Ishikawa (cell line): ENCODE measurements at regions not wholly inside any gene's neighbourhood (a gene's known extent, or its start where the extent isn't known, plus 50 kb on each side); places are given as distances from the start of the nearest gene placed in this dataset.

Source experiments
- CEBPB ChIP-seq: IDR thresholded peaks from 2 replicates; pipeline ENCODE4 v1.6.1; 2012
- CREB1 ChIP-seq: IDR thresholded peaks from 2 replicates; pipeline ENCODE4 v1.6.1; 2012; ENCODE audit warnings: low read depth
- EGR1 ChIP-seq: IDR thresholded peaks from 2 replicates; pipeline ENCODE4 v1.6.1; 2012
- EP300 ChIP-seq: IDR thresholded peaks from 2 replicates; pipeline ENCODE4 v1.6.1; 2012; ENCODE audit warnings: borderline replicate concordance
- FOXM1 ChIP-seq: IDR thresholded peaks from 2 replicates; pipeline ENCODE4 v1.6.1; 2012; ENCODE audit warnings: low read depth, borderline replicate concordance
- NFIC ChIP-seq: IDR thresholded peaks from 2 replicates; pipeline ENCODE4 v1.6.1; 2012
- RAD21 ChIP-seq: IDR thresholded peaks from 2 replicates; pipeline ENCODE4 v1.6.1; 2012; ENCODE audit warnings: low read depth
- TAF1 ChIP-seq: IDR thresholded peaks from 2 replicates; pipeline ENCODE4 v1.6.1; 2012; ENCODE audit warnings: low read depth, mild to moderate bottlenecking
- TCF12 ChIP-seq: IDR thresholded peaks from 2 replicates; pipeline ENCODE4 v1.6.1; 2012; ENCODE audit warnings: low read depth
- TEAD4 ChIP-seq: IDR thresholded peaks from 2 replicates; pipeline ENCODE4 v1.6.1; 2012
- YY1 ChIP-seq: IDR thresholded peaks from 2 replicates; pipeline ENCODE4 v1.6.1; 2012; ENCODE audit warnings: low read depth
- ZBTB7A ChIP-seq: IDR thresholded peaks from 2 replicates; pipeline ENCODE4 v1.6.1; 2012; ENCODE audit warnings: low read depth
- TF ChIP-seq, protein P1 (sequence below): IDR thresholded peaks from 2 replicates; pipeline ENCODE4 v1.6.1; 2012
- TF ChIP-seq, protein P2 (sequence below): IDR thresholded peaks from 2 replicates; pipeline ENCODE4 v1.6.1; 2012
- TF ChIP-seq, protein P3 (sequence below): IDR thresholded peaks from 2 replicates; pipeline ENCODE4 v1.6.1; 2012; ENCODE audit warnings: low read depth, mild to moderate bottlenecking

DNA sequence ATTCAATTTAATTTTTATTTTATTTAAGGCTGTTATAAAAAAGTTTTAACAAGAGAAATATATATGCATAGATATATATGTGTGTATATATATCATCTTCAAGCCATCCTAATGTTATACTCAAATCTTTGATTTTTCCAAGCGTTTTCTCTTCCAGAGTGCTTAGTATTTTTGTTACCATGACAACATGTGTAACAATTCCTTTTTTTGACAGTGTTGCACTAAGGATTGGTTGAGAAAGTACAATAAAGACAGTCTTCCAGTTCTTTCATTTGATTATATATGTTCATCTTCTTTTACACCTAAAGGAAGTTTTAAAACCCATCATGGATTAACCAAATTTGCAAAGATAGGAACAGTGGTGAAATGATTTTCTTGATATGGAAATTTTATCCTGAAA, 171.7 kb downstream of the KLF6 start:
- no peak for TF ChIP-seq ZBTB7A
- TF ChIP-seq, protein P1, sequence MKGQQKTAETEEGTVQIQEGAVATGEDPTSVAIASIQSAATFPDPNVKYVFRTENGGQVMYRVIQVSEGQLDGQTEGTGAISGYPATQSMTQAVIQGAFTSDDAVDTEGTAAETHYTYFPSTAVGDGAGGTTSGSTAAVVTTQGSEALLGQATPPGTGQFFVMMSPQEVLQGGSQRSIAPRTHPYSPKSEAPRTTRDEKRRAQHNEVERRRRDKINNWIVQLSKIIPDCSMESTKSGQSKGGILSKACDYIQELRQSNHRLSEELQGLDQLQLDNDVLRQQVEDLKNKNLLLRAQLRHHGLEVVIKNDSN, result no peak
- TF ChIP-seq FOXM1, result no peak
- TF ChIP-seq EP300, result no peak
- no peak for TF ChIP-seq TEAD4
- no peak for TF ChIP-seq NFIC
- no peak for TF ChIP-seq TAF1
- no peak for TF ChIP-seq YY1
- TF ChIP-seq, protein P2, sequence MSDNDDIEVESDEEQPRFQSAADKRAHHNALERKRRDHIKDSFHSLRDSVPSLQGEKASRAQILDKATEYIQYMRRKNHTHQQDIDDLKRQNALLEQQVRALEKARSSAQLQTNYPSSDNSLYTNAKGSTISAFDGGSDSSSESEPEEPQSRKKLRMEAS, result no peak
- TF ChIP-seq RAD21, result no peak
- TF ChIP-seq EGR1, result no peak
- TF ChIP-seq, protein P3, sequence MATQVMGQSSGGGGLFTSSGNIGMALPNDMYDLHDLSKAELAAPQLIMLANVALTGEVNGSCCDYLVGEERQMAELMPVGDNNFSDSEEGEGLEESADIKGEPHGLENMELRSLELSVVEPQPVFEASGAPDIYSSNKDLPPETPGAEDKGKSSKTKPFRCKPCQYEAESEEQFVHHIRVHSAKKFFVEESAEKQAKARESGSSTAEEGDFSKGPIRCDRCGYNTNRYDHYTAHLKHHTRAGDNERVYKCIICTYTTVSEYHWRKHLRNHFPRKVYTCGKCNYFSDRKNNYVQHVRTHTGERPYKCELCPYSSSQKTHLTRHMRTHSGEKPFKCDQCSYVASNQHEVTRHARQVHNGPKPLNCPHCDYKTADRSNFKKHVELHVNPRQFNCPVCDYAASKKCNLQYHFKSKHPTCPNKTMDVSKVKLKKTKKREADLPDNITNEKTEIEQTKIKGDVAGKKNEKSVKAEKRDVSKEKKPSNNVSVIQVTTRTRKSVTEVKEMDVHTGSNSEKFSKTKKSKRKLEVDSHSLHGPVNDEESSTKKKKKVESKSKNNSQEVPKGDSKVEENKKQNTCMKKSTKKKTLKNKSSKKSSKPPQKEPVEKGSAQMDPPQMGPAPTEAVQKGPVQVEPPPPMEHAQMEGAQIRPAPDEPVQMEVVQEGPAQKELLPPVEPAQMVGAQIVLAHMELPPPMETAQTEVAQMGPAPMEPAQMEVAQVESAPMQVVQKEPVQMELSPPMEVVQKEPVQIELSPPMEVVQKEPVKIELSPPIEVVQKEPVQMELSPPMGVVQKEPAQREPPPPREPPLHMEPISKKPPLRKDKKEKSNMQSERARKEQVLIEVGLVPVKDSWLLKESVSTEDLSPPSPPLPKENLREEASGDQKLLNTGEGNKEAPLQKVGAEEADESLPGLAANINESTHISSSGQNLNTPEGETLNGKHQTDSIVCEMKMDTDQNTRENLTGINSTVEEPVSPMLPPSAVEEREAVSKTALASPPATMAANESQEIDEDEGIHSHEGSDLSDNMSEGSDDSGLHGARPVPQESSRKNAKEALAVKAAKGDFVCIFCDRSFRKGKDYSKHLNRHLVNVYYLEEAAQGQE, result no peak
- no peak for TF ChIP-seq TCF12
- TF ChIP-seq CEBPB, result no peak
- TF ChIP-seq CREB1, result no peak

DNA sequence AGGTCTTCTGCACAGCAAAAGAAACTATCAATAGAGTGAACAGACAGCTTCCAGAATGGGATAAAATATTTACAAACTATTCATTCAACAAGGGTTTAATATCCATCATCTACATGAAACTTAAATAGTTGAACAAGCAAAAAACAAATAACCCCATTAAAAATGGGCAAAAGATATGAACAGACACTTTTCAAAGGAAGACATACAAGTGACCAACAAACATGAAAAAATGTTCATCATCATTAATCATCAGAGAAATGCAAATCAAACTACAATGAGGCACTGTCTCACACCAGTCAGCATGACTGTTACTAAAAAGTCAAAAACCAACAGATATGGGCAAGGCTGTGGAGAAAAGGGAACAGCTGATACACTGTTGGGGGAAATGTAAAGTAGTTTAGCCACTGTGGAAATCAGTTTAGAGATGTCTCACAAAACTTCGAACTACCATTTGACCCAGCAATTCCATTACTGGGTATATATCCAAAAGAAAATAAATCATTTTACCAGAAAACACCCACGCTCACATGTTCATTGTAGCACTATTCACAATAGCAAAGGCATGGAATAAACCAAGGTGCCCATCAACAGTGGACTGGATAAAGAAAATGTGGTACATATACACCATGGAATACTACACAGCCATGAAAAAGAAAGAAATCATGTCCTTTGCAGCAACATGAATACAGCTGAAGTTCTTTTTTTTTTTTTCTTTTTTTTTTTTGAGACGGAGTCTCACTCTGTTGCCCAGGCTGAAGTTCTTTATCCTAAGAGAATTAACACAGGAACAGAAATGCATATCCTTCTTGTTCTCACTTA, 172.6 kb downstream of the KLF6 start:
- TF ChIP-seq NFIC (no peak), CREB1 (no peak), FOXM1 (no peak), TEAD4 (no peak), YY1 (no peak), TCF12 (no peak), EGR1 (no peak), CEBPB (no peak), EP300 (no peak)
- TF ChIP-seq, protein P1, result no peak
- TF ChIP-seq, protein P2, result no peak
- TF ChIP-seq, protein P3, result no peak

DNA sequence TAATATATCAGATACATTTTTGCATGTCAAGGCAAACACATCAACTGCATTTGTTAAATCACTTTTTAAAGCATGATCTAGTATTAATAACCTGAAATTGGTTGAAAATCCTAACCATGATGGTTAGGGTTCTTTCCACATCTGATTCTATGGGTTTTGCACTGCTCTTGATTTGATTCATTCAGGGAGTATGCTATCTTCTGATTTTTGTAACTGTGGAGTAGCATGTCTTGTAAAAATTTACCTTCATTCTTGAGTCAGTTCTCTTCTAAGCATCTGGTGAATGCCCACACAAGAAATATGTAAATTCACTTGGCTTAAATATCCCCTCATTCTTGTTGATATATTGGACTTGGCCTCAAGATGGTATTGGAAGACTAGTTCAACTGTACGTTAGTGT, 178.7 kb downstream of the KLF6 start:
- TF ChIP-seq TAF1 (no peak), ZBTB7A (no peak), TEAD4 (no peak), RAD21 (no peak), CREB1 (no peak), FOXM1 (no peak), EGR1 (no peak), TCF12 (no peak), NFIC (no peak), CEBPB (no peak), YY1 (no peak), EP300 (no peak)
- TF ChIP-seq, protein P3, result no peak
- TF ChIP-seq, protein P1, result no peak
- TF ChIP-seq, protein P2, result no peak
